ENCODE measurements at regions not wholly inside any gene's neighbourhood (a gene's known extent, or its start where the extent isn't known, plus 50 kb on each side); places are given as distances from the start of the nearest gene placed in this dataset.

GRCh38 chr2:116737951-116738350 lies 1076.5 kb upstream of the DDX18 start:
- CTCF ChIA-PET, result no interaction called here
- no peak overlapping the region for H2AK9ac ChIP-seq (replicated peaks; ENCODE audit: low read depth, low read length, poor library complexity)
- H3K23ac ChIP-seq (ENCODE audit: low read depth, low read length), result no peak overlapping the region
- no peak overlapping the region for H3K27ac ChIP-seq (ENCODE audit: insufficient read depth, low read length)
- no peaks in the 10 kb centered on the region for H3K79me1 ChIP-seq (ENCODE audit: low read depth in 1 of 2, low read length in 2 of 2)
- no peak overlapping the region for H3K18ac ChIP-seq (ENCODE audit: low read depth, low read length)
- no peak overlapping the region for H3K56ac ChIP-seq (ENCODE audit: extremely low read depth, insufficient read depth, low read length)
- no peak overlapping the region for H2BK15ac ChIP-seq (ENCODE audit: low read depth, low read length)
- no peak overlapping the region for H3K14ac ChIP-seq (replicated peaks; ENCODE audit: low read depth, low read length)
- no peak overlapping the region for H2AFZ ChIP-seq (replicated peaks; ENCODE audit: low read length, poor library complexity)
- H3K36me3 ChIP-seq (ENCODE audit: control insufficient read depth, insufficient read depth, low read length), result no peaks in the 10 kb centered on the region
- H3K4me1 ChIP-seq (ENCODE audit: control insufficient read depth, insufficient read depth, low read length), result no peaks in the 10 kb centered on the region
- H4K8ac ChIP-seq (ENCODE audit: low read depth in 2 of 2, low read length in 2 of 2), result no peak overlapping the region
- H4K5ac ChIP-seq (ENCODE audit: low read depth, low read length), result no peak overlapping the region
- no peak overlapping the region for H3K9ac ChIP-seq (ENCODE audit: low read depth, low read length)
- no peak for TF ChIP-seq RFX5 (IDR thresholded peaks at IDR 0.05; ENCODE audit: low read depth, low read length)
- in situ Hi-C loops (cut with MboI; ENCODE audit: low sequenced_read_pairs), result no loop called here
- no peak overlapping the region for H2BK5ac ChIP-seq (ENCODE audit: low read depth, low read length, poor library complexity, severe bottlenecking)
- H4K20me1 ChIP-seq (ENCODE audit: insufficient read depth, low read length), result no peaks in the 10 kb centered on the region
- POLR2A ChIA-PET (ENCODE audit: unreplicated experiment), result no interaction called here
- H2BK20ac ChIP-seq (ENCODE audit: low read depth, low read length), result no peak overlapping the region
- no peak overlapping the region for H2BK120ac ChIP-seq (ENCODE audit: low read depth, low read length)
- no peak overlapping the region for H3K4ac ChIP-seq (ENCODE audit: low read depth, low read length)
- no peaks in the 10 kb centered on the region for H3K27me3 ChIP-seq (ENCODE audit: control insufficient read depth, insufficient read depth, low read length)
- no TSS peak for BruUV-seq (replicated peaks)
- DNase-seq, result no peak
- H2AK5ac ChIP-seq (ENCODE audit: low read depth, low read length), result no peak overlapping the region
- ATAC-seq (ENCODE audit: low read depth), result no peak
- no CpG with 5 or more reads among the region's 3 CpGs for WGBS, 2 experiments (ENCODE audit: extremely low coverage in 2 of 2, insufficient read length in 1 of 2)
- dilution Hi-C loops (cut with HindIII; ENCODE audit: low sequenced_read_pairs, unreplicated experiment), result no loop called here
- no peak overlapping the region for H4K91ac ChIP-seq (ENCODE audit: insufficient read depth, low read depth, low read length)
- no peaks in the 10 kb centered on the region for H3K9me1 ChIP-seq (ENCODE audit: insufficient read depth, low read length)
- no peak overlapping the region for H3K4me3 ChIP-seq (ENCODE audit: insufficient read depth, low read depth, low read length)
- peaks cover 4% of the 10 kb centered on the region for H3K9me3 ChIP-seq (ENCODE audit: control insufficient read depth, insufficient read depth, low read length)
- intact Hi-C loops (cut with micrococcal nuclease), result no loop called here
- no peak overlapping the region for H3K4me2 ChIP-seq (ENCODE audit: low read depth, low read length)
